Cardiac muscle cell (in vitro differentiated cells and primary cell): ENCODE measurements at regions not wholly inside any gene's neighbourhood (a gene's known extent, or its start where the extent isn't known, plus 50 kb on each side); places are given as distances from the start of the nearest gene placed in this dataset.

Experiments
- DNase-seq, 2 donors: peaks; one replicate each; pipeline versions ENCODE4 v3.0.0 to v3.0.0-alpha.2; 2010 to 2017; ENCODE audit warnings: low read depth in 1 of 2, low spot score in 1 of 2
- H3K27ac ChIP-seq: fragments of 200-600 bp; sonication (generic); 2 replicates; pipeline ENCODE4 v1.5.1; 2016
- H3K27me3 ChIP-seq: fragments of 200-600 bp; sonication (generic); 2 replicates; pipeline ENCODE4 v1.6.0; 2016; ENCODE audit warnings: control low read depth
- H3K36me3 ChIP-seq: fragments of 200-600 bp; sonication (generic); 2 replicates; pipeline ENCODE4 v1.5.1; 2016; ENCODE audit warnings: control low read depth
- H3K4me1 ChIP-seq: fragments of 200-600 bp; sonication (generic); 2 replicates; pipeline ENCODE4 v1.8.1; 2017; ENCODE audit warnings: low read depth, mild to moderate bottlenecking, mixed run types
- H3K4me3 ChIP-seq: fragments of 200-600 bp; sonication (generic); 2 replicates; pipeline ENCODE4 v1.5.1; 2016; ENCODE audit warnings: mild to moderate bottlenecking
- H3K9me3 ChIP-seq: fragments of 200-600 bp; sonication (generic); 2 replicates; pipeline ENCODE4 v1.5.1; 2017; ENCODE audit warnings: low read depth, mild to moderate bottlenecking, control low read depth
- TF ChIP-seq, protein P1 (sequence below): IDR thresholded peaks from 2 replicates; pipeline ENCODE4 v1.5.1; 2012; ENCODE audit warnings: low read depth, mild to moderate bottlenecking, low read length

DNA sequence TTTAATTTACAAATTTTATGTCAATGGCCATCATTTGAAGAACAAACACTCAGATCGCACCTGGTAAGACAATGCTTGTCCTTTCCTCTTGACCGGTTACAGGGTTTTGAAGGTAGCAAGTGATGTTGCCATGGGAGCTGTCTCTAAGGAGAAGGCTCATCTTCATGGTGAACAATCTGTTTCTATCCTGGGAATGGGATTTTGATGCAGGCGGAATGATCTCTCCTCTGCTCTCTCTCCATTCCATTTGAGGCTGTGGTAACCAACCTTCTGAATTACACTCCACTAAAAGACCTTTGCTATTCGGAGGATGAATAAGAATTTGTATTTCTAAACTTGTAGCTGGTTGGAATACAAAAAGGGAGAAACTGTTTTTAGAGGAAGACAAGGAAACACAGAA lies 57.9 kb upstream of the SLC5A9 start:
- Histone ChIP-seq H3K27me3 (no peaks in the 10 kb centered on the region), H3K27ac (no peak overlapping the region), H3K36me3 (no peaks in the 10 kb centered on the region), H3K4me1 (peaks cover 13% of the 10 kb centered on the region), H3K9me3 (no peaks in the 10 kb centered on the region), H3K4me3 (no peak overlapping the region)
- DNase-seq = no peak
- TF ChIP-seq, protein P1, sequence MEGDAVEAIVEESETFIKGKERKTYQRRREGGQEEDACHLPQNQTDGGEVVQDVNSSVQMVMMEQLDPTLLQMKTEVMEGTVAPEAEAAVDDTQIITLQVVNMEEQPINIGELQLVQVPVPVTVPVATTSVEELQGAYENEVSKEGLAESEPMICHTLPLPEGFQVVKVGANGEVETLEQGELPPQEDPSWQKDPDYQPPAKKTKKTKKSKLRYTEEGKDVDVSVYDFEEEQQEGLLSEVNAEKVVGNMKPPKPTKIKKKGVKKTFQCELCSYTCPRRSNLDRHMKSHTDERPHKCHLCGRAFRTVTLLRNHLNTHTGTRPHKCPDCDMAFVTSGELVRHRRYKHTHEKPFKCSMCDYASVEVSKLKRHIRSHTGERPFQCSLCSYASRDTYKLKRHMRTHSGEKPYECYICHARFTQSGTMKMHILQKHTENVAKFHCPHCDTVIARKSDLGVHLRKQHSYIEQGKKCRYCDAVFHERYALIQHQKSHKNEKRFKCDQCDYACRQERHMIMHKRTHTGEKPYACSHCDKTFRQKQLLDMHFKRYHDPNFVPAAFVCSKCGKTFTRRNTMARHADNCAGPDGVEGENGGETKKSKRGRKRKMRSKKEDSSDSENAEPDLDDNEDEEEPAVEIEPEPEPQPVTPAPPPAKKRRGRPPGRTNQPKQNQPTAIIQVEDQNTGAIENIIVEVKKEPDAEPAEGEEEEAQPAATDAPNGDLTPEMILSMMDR = no peak

DNA sequence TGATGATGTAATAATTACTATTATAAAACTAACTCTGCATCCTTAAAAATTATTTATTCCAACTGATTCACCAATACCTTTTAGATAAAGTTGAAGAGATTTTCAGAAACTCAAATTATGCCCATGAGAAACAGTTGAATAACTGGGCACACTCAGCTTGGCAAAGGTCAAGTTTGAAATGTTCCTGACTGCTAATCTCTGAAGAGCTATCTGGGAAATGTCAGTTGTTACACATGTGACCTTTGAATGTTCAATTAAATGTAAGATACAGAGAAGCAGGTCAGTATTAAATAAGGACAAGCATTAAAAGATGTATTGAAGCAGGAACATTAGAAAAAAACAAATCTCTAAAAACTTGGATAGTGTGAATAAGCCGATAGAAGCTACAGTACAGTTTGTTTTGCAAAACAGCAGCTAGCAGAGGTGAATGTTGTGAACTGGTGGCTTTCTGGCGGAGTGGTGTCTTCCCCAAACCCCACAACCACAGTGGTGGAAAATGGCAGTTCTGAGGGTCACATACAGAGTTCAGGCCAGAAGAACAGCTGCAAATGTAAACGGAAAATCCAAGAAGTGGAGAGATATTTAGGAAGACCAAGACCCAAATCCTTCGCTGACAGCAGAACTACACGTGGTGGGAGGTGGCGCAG lies 61.9 kb upstream of the SLC5A9 start:
- Histone ChIP-seq H3K4me3 (no peak overlapping the region), H3K4me1 (peaks cover 13% of the 10 kb centered on the region), H3K27me3 (no peaks in the 10 kb centered on the region), H3K36me3 (no peaks in the 10 kb centered on the region), H3K27ac (peak overlapping the region; percentile 7), H3K9me3 (no peaks in the 10 kb centered on the region)
- DNase-seq = peak in 1 of 2 donors; percentile 14
- TF ChIP-seq, protein P1 = no peak

DNA sequence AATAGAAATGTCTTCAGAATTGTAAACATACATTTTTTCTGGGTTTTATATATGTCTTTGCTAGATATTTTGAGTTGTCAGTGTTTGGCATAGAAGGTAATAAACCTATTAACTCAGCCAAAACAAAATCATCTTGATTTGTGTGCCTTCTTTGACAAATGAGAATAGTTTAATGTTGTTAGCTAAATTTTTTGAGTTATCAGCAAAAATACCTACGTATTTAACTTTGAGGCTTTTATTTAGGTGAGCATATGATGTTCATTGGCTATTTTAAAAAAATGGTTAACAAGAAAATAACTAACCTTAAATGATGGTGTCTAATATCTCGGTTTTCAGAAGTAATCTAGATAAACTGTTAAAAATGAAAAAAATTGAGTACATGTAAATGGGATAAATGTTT lies 83.2 kb upstream of the SLC5A9 start:
- Histone ChIP-seq H3K4me3 (no peak overlapping the region), H3K27me3 (no peaks in the 10 kb centered on the region), H3K9me3 (no peaks in the 10 kb centered on the region), H3K4me1 (no peaks in the 10 kb centered on the region), H3K36me3 (no peaks in the 10 kb centered on the region), H3K27ac (no peak overlapping the region)
- no peak for DNase-seq
- TF ChIP-seq, protein P1 = no peak

DNA sequence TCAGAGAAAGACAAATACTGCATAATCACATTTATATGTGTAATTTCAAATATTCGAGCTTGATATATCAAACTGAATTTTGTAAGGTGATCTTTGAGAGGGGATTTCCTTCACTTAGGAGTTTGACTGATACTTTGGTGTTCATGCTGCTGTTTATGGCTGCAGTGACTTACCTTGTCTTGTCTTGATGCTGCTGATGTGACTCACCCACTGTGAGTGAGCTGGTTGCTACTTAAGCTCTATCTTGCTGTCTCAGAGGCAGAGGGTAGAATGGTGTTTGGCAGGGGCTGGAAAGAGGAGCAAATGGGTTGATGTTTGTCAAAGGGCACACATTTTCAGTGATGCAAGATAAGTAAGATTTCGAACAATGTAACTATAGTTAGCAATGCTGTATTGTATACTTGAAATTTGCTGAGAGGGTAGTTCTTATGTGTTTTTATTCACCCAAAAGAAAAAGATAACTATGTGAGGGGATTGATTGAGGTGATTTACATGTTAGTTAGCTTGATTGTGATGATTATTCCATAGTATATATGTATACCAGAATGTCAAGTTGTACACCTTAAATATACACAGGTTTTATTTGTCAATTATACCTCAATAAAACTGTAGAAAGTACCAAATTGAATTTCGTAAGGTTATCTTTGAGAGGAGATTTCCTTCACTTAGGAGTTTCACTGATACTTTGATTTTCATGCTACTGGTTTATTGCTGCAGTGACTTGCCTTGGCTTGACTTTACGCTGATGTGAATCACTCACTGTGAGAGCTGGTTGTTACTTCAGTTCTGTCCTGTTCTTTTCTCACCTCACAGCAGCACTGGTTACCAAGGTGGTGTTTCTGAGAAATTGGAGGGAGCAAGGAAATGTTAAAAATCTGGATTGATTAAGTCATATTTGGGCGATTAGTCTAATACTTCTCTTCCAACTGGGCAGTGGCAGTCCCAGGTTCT lies 94.5 kb upstream of the SLC5A9 start:
- no peak for DNase-seq
- Histone ChIP-seq H3K36me3 (no peaks in the 10 kb centered on the region), H3K27me3 (peaks cover 3% of the 10 kb centered on the region), H3K9me3 (no peaks in the 10 kb centered on the region), H3K27ac (no peak overlapping the region), H3K4me3 (no peak overlapping the region), H3K4me1 (no peaks in the 10 kb centered on the region)
- TF ChIP-seq, protein P1 = no peak

DNA sequence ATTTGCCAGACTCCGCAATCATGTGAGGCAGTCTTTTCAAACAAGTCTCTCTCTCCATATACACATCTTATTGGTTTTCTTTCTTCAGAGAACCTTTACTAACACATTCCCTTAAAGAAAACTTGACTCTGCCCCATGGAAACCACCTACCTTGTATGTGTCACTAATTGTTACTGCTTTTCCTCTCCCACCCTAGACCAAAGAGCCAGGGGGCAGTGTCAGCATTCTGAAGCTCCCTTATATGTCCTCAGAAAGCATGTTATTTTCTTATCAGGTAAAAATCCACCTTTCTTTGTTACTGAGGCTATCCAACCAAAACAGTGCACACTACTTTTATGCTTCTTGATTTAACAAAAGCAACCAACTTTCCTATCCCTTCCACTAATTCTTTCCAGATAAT lies 98.9 kb upstream of the SLC5A9 start:
- Histone ChIP-seq H3K4me3 (no peak overlapping the region), H3K36me3 (no peaks in the 10 kb centered on the region), H3K27ac (no peak overlapping the region), H3K9me3 (no peaks in the 10 kb centered on the region), H3K27me3 (peaks cover 3% of the 10 kb centered on the region), H3K4me1 (no peaks in the 10 kb centered on the region)
- TF ChIP-seq, protein P1 = no peak
- no peak for DNase-seq
